Tibial artery (tissue), 4 donors: ENCODE measurements at regions not wholly inside any gene's neighbourhood (a gene's known extent, or its start where the extent isn't known, plus 50 kb on each side); places are given as distances from the start of the nearest gene placed in this dataset.

ENCODE experiments used
- DNase-seq, 2 donors: peaks; one replicate each; pipeline ENCODE4 v3.0.0-alpha.2; 2019
- H3K27ac ChIP-seq, 2 donors: fragments of 200-600 bp; sonication (generic) in 1 of 2; 1 replicate in 1 of 2; 2 replicates in 1 of 2; pipeline ENCODE4 v1.5.1; 2018 to 2019; ENCODE audit warnings: mild to moderate bottlenecking in 1 of 2
- H3K27me3 ChIP-seq, 2 donors: fragments of 200-600 bp; sonication (generic) in 1 of 2; one replicate each; pipeline versions ENCODE4 v1.5.1 to v1.6.0; 2016 to 2019
- H3K36me3 ChIP-seq, 3 donors: fragments of 200-600 bp; sonication (generic) in 2 of 3; one replicate each; pipeline ENCODE4 v1.5.1; 2016 to 2019; ENCODE audit warnings: mild to moderate bottlenecking in 2 of 3
- H3K4me1 ChIP-seq, 4 donors: fragments of 200-600 bp; sonication (generic) in 2 of 4; 1 replicate in 3 of 4; 2 replicates in 1 of 4; pipeline ENCODE4 v1.5.1; 2016 to 2019
- H3K4me3 ChIP-seq, 2 donors: fragments of 200-600 bp; sonication (generic) in 1 of 2; 1 replicate in 1 of 2; 2 replicates in 1 of 2; pipeline ENCODE4 v1.5.1; 2018 to 2019; ENCODE audit warnings: mild to moderate bottlenecking in 2 of 2
- H3K9me3 ChIP-seq, 3 donors: fragments of 200-600 bp; sonication (generic) in 1 of 3; one replicate each; pipeline ENCODE4 v1.5.1; 2016 to 2019
- intact Hi-C: fragments of 100-400 bp; cut with DNase I; formaldehyde crosslinking; loops from one replicate; pipeline ENCODE4 v1.15.0; 2023; ENCODE audit warnings: low total_unique reads
- TF ChIP-seq, protein P1 (sequence below), 2 experiments: fragments of 200-600 bp in 1 of 2; fragments of 450-650 bp in 1 of 2; IDR thresholded peaks; one replicate each; pipeline ENCODE4 v1.5.1; 2017 to 2019; ENCODE audit warnings: antibody characterized with exemption in 2 of 2, mild to moderate bottlenecking in 1 of 2, moderate library complexity in 1 of 2

- peak in 1 of 2 donors; percentile 30 for DNase-seq
- TF ChIP-seq, protein P1, sequence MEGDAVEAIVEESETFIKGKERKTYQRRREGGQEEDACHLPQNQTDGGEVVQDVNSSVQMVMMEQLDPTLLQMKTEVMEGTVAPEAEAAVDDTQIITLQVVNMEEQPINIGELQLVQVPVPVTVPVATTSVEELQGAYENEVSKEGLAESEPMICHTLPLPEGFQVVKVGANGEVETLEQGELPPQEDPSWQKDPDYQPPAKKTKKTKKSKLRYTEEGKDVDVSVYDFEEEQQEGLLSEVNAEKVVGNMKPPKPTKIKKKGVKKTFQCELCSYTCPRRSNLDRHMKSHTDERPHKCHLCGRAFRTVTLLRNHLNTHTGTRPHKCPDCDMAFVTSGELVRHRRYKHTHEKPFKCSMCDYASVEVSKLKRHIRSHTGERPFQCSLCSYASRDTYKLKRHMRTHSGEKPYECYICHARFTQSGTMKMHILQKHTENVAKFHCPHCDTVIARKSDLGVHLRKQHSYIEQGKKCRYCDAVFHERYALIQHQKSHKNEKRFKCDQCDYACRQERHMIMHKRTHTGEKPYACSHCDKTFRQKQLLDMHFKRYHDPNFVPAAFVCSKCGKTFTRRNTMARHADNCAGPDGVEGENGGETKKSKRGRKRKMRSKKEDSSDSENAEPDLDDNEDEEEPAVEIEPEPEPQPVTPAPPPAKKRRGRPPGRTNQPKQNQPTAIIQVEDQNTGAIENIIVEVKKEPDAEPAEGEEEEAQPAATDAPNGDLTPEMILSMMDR (IDR thresholded peaks at IDR 0.05): no peak
- Histone ChIP-seq H3K27me3 (no peaks in the 10 kb centered on the region), H3K36me3 (no peaks in the 10 kb centered on the region), H3K4me3 (no peak overlapping the region), H3K27ac (peak overlapping the region; percentile 31 to 37), H3K9me3 (no peaks in the 10 kb centered on the region), H3K4me1 (peaks cover 0 to 23% (median 6%) of the 10 kb centered on the region in 4 donors)
- intact Hi-C loops: no loop called here
Observed at GRCh38 chr3:148582126-148582525, 115.6 kb upstream of the AGTR1 start.

DNA sequence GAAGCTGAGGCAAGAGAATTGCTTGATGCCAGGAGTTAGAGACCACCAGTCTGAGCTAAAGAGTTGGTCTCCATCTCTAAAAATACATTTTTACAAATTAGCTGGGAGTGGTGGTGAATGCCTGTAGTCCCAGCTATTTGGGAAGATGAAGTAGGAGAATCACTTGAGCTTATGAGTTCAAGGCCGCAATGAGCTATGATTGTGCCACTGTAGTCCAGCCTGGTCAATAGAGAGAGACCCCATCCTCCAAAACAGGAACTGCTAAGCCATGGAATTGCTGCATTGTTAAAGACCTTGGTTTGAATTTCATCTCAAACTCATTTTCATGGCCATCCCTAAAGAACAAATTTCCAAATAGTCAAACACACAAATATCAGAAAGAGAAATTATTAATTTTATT, 113.9 kb upstream of the AGTR1 start:
- Histone ChIP-seq H3K36me3 (no peaks in the 10 kb centered on the region), H3K9me3 (no peaks in the 10 kb centered on the region), H3K4me1 (peaks cover 0 to 23% (median 6%) of the 10 kb centered on the region in 4 donors), H3K27me3 (no peaks in the 10 kb centered on the region), H3K4me3 (no peak overlapping the region), H3K27ac (no peak overlapping the region)
- intact Hi-C loops: no loop called here
- TF ChIP-seq, protein P1 (IDR thresholded peaks at IDR 0.05): no peak
- DNase-seq: no peak

- no peak overlapping the region for H3K4me3 ChIP-seq
- intact Hi-C loops: no loop called here
- no peaks in the 10 kb centered on the region for H3K27me3 ChIP-seq
- H3K9me3 ChIP-seq: no peaks in the 10 kb centered on the region
- DNase-seq: no peak
- no peak overlapping the region for H3K27ac ChIP-seq
- H3K4me1 ChIP-seq: peaks cover 0 to 23% (median 6%) of the 10 kb centered on the region in 4 donors
- TF ChIP-seq, protein P1 (IDR thresholded peaks at IDR 0.05): no peak
- no peaks in the 10 kb centered on the region for H3K36me3 ChIP-seq
Observed at GRCh38 chr3:148584438-148584837, 113.3 kb upstream of the AGTR1 start.

- intact Hi-C loops: no loop called here
- H3K9me3 ChIP-seq: no peaks in the 10 kb centered on the region
- no peaks in the 10 kb centered on the region for H3K27me3 ChIP-seq
- no peaks in the 10 kb centered on the region for H3K36me3 ChIP-seq
- H3K4me1 ChIP-seq: peaks cover 0 to 23% (median 6%) of the 10 kb centered on the region in 4 donors
- TF ChIP-seq, protein P1 (IDR thresholded peaks at IDR 0.05): no peak
- H3K27ac ChIP-seq: no peak overlapping the region
- no peak overlapping the region for H3K4me3 ChIP-seq
- no peak for DNase-seq
Observed at GRCh38 chr3:148585671-148586379, 111.9 kb upstream of the AGTR1 start.

DNA sequence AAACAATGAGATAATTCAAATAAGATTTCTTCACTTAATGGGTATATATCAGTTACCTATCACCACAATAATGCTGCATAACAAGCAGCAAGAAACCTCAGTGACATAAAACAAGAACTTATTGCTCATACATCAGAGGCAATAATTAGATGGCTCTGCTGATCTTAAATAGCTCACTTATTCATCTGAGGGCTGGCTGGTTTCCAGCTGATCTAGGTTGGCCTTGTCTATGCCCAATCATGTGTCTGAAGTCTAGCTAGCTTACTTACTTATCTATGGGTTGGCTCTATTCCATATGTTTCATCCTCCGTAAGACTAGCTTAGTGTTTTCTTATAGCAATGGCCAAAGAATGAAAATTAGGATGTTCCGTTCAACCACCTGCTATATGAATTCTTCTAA, 109.4 kb upstream of the AGTR1 start:
- Histone ChIP-seq H3K36me3 (no peaks in the 10 kb centered on the region), H3K4me1 (no peaks in the 10 kb centered on the region), H3K27me3 (no peaks in the 10 kb centered on the region), H3K4me3 (no peak overlapping the region), H3K27ac (no peak overlapping the region), H3K9me3 (no peaks in the 10 kb centered on the region)
- DNase-seq: no peak
- TF ChIP-seq, protein P1 (IDR thresholded peaks at IDR 0.05): no peak
- intact Hi-C loops: no loop called here
